PC-9 (cell line): ENCODE measurements at regions not wholly inside any gene's neighbourhood (a gene's known extent, or its start where the extent isn't known, plus 50 kb on each side); places are given as distances from the start of the nearest gene placed in this dataset.

Experiments used
- EZH2 ChIP-seq: fragments of 200-600 bp; sonication (generic); IDR thresholded peaks from 2 replicates; pipeline ENCODE4 v1.8.0; 2017; ENCODE audit warnings: antibody characterized with exemption, low read depth
- TF ChIP-seq, protein P1 (sequence below): fragments of 200-600 bp; sonication (generic); conservative IDR thresholded peaks from 2 replicates; pipeline ENCODE4 v1.6.1; 2017; ENCODE audit warnings: mixed run types, antibody characterized with exemption, mild to moderate bottlenecking, moderate library complexity

GRCh38 chr10:124305984-124306383 is 112.7 kb downstream of the OAT start:
- TF ChIP-seq, protein P1, sequence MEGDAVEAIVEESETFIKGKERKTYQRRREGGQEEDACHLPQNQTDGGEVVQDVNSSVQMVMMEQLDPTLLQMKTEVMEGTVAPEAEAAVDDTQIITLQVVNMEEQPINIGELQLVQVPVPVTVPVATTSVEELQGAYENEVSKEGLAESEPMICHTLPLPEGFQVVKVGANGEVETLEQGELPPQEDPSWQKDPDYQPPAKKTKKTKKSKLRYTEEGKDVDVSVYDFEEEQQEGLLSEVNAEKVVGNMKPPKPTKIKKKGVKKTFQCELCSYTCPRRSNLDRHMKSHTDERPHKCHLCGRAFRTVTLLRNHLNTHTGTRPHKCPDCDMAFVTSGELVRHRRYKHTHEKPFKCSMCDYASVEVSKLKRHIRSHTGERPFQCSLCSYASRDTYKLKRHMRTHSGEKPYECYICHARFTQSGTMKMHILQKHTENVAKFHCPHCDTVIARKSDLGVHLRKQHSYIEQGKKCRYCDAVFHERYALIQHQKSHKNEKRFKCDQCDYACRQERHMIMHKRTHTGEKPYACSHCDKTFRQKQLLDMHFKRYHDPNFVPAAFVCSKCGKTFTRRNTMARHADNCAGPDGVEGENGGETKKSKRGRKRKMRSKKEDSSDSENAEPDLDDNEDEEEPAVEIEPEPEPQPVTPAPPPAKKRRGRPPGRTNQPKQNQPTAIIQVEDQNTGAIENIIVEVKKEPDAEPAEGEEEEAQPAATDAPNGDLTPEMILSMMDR: no peak
- no peak for TF ChIP-seq EZH2
